H9 (cell line): ENCODE measurements at regions not wholly inside any gene's neighbourhood (a gene's known extent, or its start where the extent isn't known, plus 50 kb on each side); places are given as distances from the start of the nearest gene placed in this dataset.

Experiments
- DNase-seq: peaks from one replicate; pipeline ENCODE4 v3.0.0-alpha.2; 2017
- H2AFZ ChIP-seq: one replicate; pipeline ENCODE4 v1.6.1; 2013; ENCODE audit warnings: mild to moderate bottlenecking, low read length, control low read depth, moderate library complexity
- H2AK5ac ChIP-seq: 2 replicates; pipeline ENCODE4 v1.6.1; 2013; ENCODE audit warnings: low read length, control low read depth, mixed read lengths; ENCODE audit not compliant: insufficient read length
- H2BK120ac ChIP-seq: one replicate; pipeline ENCODE4 v1.6.1; 2013; ENCODE audit warnings: low read depth, mild to moderate bottlenecking, low read length, control low read depth, inconsistent platforms; ENCODE audit not compliant: poor library complexity, severe bottlenecking
- H2BK12ac ChIP-seq: 2 replicates; pipeline ENCODE4 v1.6.1; 2013; ENCODE audit warnings: low read length, control low read depth, mixed read lengths, low read depth; ENCODE audit not compliant: insufficient read length
- H2BK15ac ChIP-seq: 2 replicates; pipeline ENCODE4 v1.6.1; 2013; ENCODE audit warnings: low read depth, low read length, control low read depth
- H2BK20ac ChIP-seq: one replicate; pipeline ENCODE4 v1.6.1; 2013; ENCODE audit warnings: low read depth, mild to moderate bottlenecking, low read length, control low read depth, inconsistent platforms; ENCODE audit not compliant: poor library complexity, severe bottlenecking
- H2BK5ac ChIP-seq: 2 replicates; pipeline ENCODE4 v1.6.1; 2013; ENCODE audit warnings: low read length, control low read depth, mixed read lengths; ENCODE audit not compliant: insufficient read length
- H3K14ac ChIP-seq: 2 replicates; pipeline ENCODE4 v1.6.1; 2013; ENCODE audit warnings: low read length, control low read depth; ENCODE audit not compliant: insufficient read depth
- H3K18ac ChIP-seq: 2 replicates; pipeline ENCODE4 v1.6.1; 2013; ENCODE audit warnings: low read depth, mild to moderate bottlenecking, mixed read lengths, low read length, control low read depth; ENCODE audit not compliant: insufficient read length
- H3K23ac ChIP-seq: 2 replicates; pipeline ENCODE4 v1.6.1; 2013; ENCODE audit warnings: low read length, control low read depth, mixed read lengths, low read depth; ENCODE audit not compliant: insufficient read length
- H3K23me2 ChIP-seq: 2 replicates; pipeline ENCODE4 v1.6.1; 2013; ENCODE audit warnings: low read depth, mild to moderate bottlenecking, mixed read lengths, low read length, control low read depth; ENCODE audit not compliant: insufficient read length, poor library complexity, severe bottlenecking
- H3K27ac ChIP-seq: 2 replicates; pipeline ENCODE4 v1.5.1; 2013; ENCODE audit warnings: low read length, control low read depth, mixed read lengths, low read depth; ENCODE audit not compliant: insufficient read length
- H3K27me3 ChIP-seq: 2 replicates; pipeline ENCODE4 v1.6.1; 2013; ENCODE audit warnings: low read length, control low read depth, inconsistent platforms; ENCODE audit not compliant: insufficient read depth
- H3K4ac ChIP-seq: 2 replicates; pipeline ENCODE4 v1.6.1; 2013; ENCODE audit warnings: low read depth, mild to moderate bottlenecking, control low read depth, inconsistent platforms, low read length, moderate library complexity
- H3K4me1 ChIP-seq: 2 replicates; pipeline ENCODE4 v1.6.1; 2013; ENCODE audit warnings: low read length, control low read depth, inconsistent platforms; ENCODE audit not compliant: insufficient read depth
- H3K4me2 ChIP-seq: 2 replicates; pipeline ENCODE4 v1.6.1; 2013; ENCODE audit warnings: low read length, control low read depth, mixed read lengths; ENCODE audit not compliant: insufficient read length, insufficient read depth
- H3K56ac ChIP-seq: 2 replicates; pipeline ENCODE4 v1.6.1; 2013; ENCODE audit warnings: low read depth, mild to moderate bottlenecking, mixed read lengths, low read length, control low read depth; ENCODE audit not compliant: insufficient read length
- H3K79me1 ChIP-seq: 2 replicates; pipeline ENCODE4 v1.6.1; 2013; ENCODE audit warnings: low read depth, mild to moderate bottlenecking, moderate library complexity, low read length, control low read depth, inconsistent platforms; ENCODE audit not compliant: insufficient read depth, poor library complexity, severe bottlenecking
- H3K79me2 ChIP-seq: 2 replicates; pipeline ENCODE4 v1.6.1; 2013; ENCODE audit warnings: low read length, control low read depth, inconsistent platforms; ENCODE audit not compliant: insufficient read depth
- H3K9ac ChIP-seq: 2 replicates; pipeline ENCODE4 v1.6.1; 2013; ENCODE audit warnings: low read length, control low read depth, mixed read lengths; ENCODE audit not compliant: insufficient read length; ENCODE audit errors: extremely low read depth
- H3K9me3 ChIP-seq: one replicate; pipeline ENCODE4 v1.6.1; 2013; ENCODE audit warnings: low read depth, low read length, inconsistent platforms; ENCODE audit not compliant: control insufficient read depth
- H3T11ph ChIP-seq: one replicate; pipeline ENCODE4 v1.6.1; 2013; ENCODE audit warnings: mild to moderate bottlenecking, low read length, control low read depth, inconsistent platforms
- H4K20me1 ChIP-seq: one replicate; pipeline ENCODE4 v1.6.1; 2013; ENCODE audit not compliant: control insufficient read depth, insufficient read length, insufficient read depth
- H4K5ac ChIP-seq: 2 replicates; pipeline ENCODE4 v1.6.1; 2013; ENCODE audit warnings: low read depth, mild to moderate bottlenecking, mixed read lengths, low read length, control low read depth; ENCODE audit not compliant: insufficient read length
- H4K8ac ChIP-seq: replicated peaks from 2 replicates; pipeline ENCODE4 v1.6.1; 2013; ENCODE audit warnings: low read length, control low read depth, mixed read lengths, low read depth; ENCODE audit not compliant: insufficient read length
- H4K91ac ChIP-seq: 2 replicates; pipeline ENCODE4 v1.6.1; 2013; ENCODE audit warnings: low read depth, mild to moderate bottlenecking, moderate library complexity, mixed read lengths, low read length, control low read depth; ENCODE audit not compliant: insufficient read length
- H3K27ac Mint-ChIP-seq, 3 experiments: 2 replicates in 2 of 3; 3 replicates in 1 of 3; pipeline ENCODE4 v1.8.0; 2020 to 2021; ENCODE audit warnings: mixed read lengths in 3 of 3, mild to moderate bottlenecking in 1 of 3, moderate library complexity in 1 of 3
- H3K27me3 Mint-ChIP-seq: 2 replicates; pipeline ENCODE4 v1.8.0; 2021; ENCODE audit warnings: low read depth, mild to moderate bottlenecking, moderate library complexity, mixed read lengths
- H3K36me3 Mint-ChIP-seq, 3 experiments: 2 replicates in 2 of 3; 3 replicates in 1 of 3; pipeline ENCODE4 v1.8.0; 2020 to 2021; ENCODE audit warnings: low read depth in 3 of 3, mixed read lengths in 3 of 3; ENCODE audit not compliant: insufficient read depth in 1 of 3
- H3K4me1 Mint-ChIP-seq, 2 experiments: 2 replicates each; pipeline ENCODE4 v1.8.0; 2020; ENCODE audit warnings: mixed read lengths in 2 of 2
- H3K4me3 Mint-ChIP-seq, 2 experiments: 2 replicates in 1 of 2; 3 replicates in 1 of 2; pipeline ENCODE4 v1.8.0; 2020 to 2021; ENCODE audit warnings: mild to moderate bottlenecking in 2 of 2, mixed read lengths in 2 of 2, moderate library complexity in 1 of 2
- H3K9me3 Mint-ChIP-seq, 2 experiments: 2 replicates in 1 of 2; 3 replicates in 1 of 2; pipeline ENCODE4 v1.8.0; 2020; ENCODE audit warnings: mild to moderate bottlenecking in 2 of 2, mixed read lengths in 2 of 2, moderate library complexity in 1 of 2
- WGBS: extraction: QIAGEN DNeasy Blood & Tissue Kit; methylation state at CpG from one replicate; pipeline ENCODE4 v1.1.7; 2013; ENCODE audit warnings: missing lambda C conversion rate, low lambda C conversion rate, mixed read lengths; ENCODE audit not compliant: insufficient read length; ENCODE audit errors: extremely low coverage; 5-methylcytosine and 5-hydroxymethylcytosine counted together
- TF ChIP-seq, protein P1 (sequence below): fragments of 200-600 bp; sonication (generic); conservative IDR thresholded peaks from 3 replicates; pipeline ENCODE4 v1.8.0; 2021; ENCODE audit warnings: antibody characterized with exemption, mild to moderate bottlenecking

- Histone ChIP-seq H4K91ac (no peak overlapping the region), H2AFZ (no peak overlapping the region), H2AK5ac (no peak overlapping the region), H2BK120ac (no peak overlapping the region), H2BK20ac (no peak overlapping the region), H3T11ph (no peak overlapping the region), H3K14ac (no peak overlapping the region), H3K4ac (no peak overlapping the region), H4K20me1 (no peaks in the 10 kb centered on the region), H4K8ac (no peak overlapping the region), H3K27ac (no peak overlapping the region), H3K18ac (no peak overlapping the region), H3K4me2 (no peak overlapping the region), H3K56ac (no peak overlapping the region), H2BK5ac (no peak overlapping the region), H3K23ac (no peak overlapping the region), H3K4me1 (no peaks in the 10 kb centered on the region; the same call in none of the 2 replicates), H3K23me2 (no peaks in the 10 kb centered on the region), H3K9me3 (no peaks in the 10 kb centered on the region), H2BK15ac (no peak overlapping the region), H3K79me2 (no peaks in the 10 kb centered on the region), H3K79me1 (no peaks in the 10 kb centered on the region), H3K27me3 (no peaks in the 10 kb centered on the region), H2BK12ac (no peak overlapping the region), H4K5ac (no peak overlapping the region), H3K9ac (no peak overlapping the region)
- Mint-ChIP-seq H3K27me3 (no peaks in the 10 kb centered on the region), H3K4me1 (peaks cover 6 to 7% of the 10 kb centered on the region in 2 experiments; a peak in 3 of 4 replicates), H3K36me3 (no peaks in the 10 kb centered on the region), H3K9me3 (no peaks in the 10 kb centered on the region), H3K4me3 (no peak overlapping the region), H3K27ac (no peak overlapping the region)
- TF ChIP-seq, protein P1, sequence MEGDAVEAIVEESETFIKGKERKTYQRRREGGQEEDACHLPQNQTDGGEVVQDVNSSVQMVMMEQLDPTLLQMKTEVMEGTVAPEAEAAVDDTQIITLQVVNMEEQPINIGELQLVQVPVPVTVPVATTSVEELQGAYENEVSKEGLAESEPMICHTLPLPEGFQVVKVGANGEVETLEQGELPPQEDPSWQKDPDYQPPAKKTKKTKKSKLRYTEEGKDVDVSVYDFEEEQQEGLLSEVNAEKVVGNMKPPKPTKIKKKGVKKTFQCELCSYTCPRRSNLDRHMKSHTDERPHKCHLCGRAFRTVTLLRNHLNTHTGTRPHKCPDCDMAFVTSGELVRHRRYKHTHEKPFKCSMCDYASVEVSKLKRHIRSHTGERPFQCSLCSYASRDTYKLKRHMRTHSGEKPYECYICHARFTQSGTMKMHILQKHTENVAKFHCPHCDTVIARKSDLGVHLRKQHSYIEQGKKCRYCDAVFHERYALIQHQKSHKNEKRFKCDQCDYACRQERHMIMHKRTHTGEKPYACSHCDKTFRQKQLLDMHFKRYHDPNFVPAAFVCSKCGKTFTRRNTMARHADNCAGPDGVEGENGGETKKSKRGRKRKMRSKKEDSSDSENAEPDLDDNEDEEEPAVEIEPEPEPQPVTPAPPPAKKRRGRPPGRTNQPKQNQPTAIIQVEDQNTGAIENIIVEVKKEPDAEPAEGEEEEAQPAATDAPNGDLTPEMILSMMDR, result no peak
- no CpG with 5 or more reads among the region's 5 CpGs for WGBS
- no peak for DNase-seq
Measured at GRCh38 chr13:74052402-74052928, 81.7 kb downstream of the KLF12 start.
